Bronchial epithelial cell (primary cell): ENCODE measurements at regions not wholly inside any gene's neighbourhood (a gene's known extent, or its start where the extent isn't known, plus 50 kb on each side); places are given as distances from the start of the nearest gene placed in this dataset.

ENCODE experiments used
- DNase-seq: peaks from one replicate; pipeline ENCODE4 v3.0.0-alpha.2; 2010; ENCODE audit warnings: low read depth
- FAIRE-seq: peaks from 2 replicates; lab custom pipeline; 2011; peaks lifted over from hg19 to GRCh38; lab: Jason Lieb, UNC
- H3K27me3 ChIP-seq: 2 replicates; pipeline ENCODE4 v1.5.1; 2011; ENCODE audit warnings: low read length; ENCODE audit not compliant: control insufficient read depth, insufficient read depth
- H3K36me3 ChIP-seq: 2 replicates; pipeline ENCODE4 v1.5.1; 2011; ENCODE audit warnings: low read length; ENCODE audit not compliant: control insufficient read depth, insufficient read depth
- H3K4me3 ChIP-seq: 2 replicates; pipeline ENCODE4 v1.5.1; 2011; ENCODE audit warnings: mild to moderate bottlenecking, low read depth, low read length, control low read depth
- CTCF ChIP-seq: IDR thresholded peaks from 2 replicates; pipeline ENCODE4 v1.5.1; 2011; ENCODE audit warnings: mild to moderate bottlenecking, moderate library complexity, low read length, control low read depth, inconsistent platforms; ENCODE audit not compliant: insufficient read depth, severe bottlenecking

GRCh38 chr17:77022766-77023165 is 118.0 kb upstream of the SEC14L1 start:
- Histone ChIP-seq H3K36me3 (no peaks in the 10 kb centered on the region), H3K4me3 (no peak overlapping the region), H3K27me3 (peaks cover 1% of the 10 kb centered on the region)
- TF ChIP-seq CTCF, result no peak
- DNase-seq, result no peak
- FAIRE-seq, result no peak

GRCh38 chr17:77025781-77026180 is 115.0 kb upstream of the SEC14L1 start:
- no peaks in the 10 kb centered on the region for H3K36me3 ChIP-seq
- no peak for TF ChIP-seq CTCF
- DNase-seq, result no peak

GRCh38 chr17:77027271-77027889 is 113.4 kb upstream of the SEC14L1 start:
- FAIRE-seq (no peak), DNase-seq (no peak)
- no peaks in the 10 kb centered on the region for H3K36me3 ChIP-seq

More at GRCh38 chr17:77025781-77026180, 115.0 kb upstream of the SEC14L1 start:
- no peak overlapping the region for H3K4me3 ChIP-seq
- no peak for FAIRE-seq
- H3K27me3 ChIP-seq, result peaks cover 1% of the 10 kb centered on the region

GRCh38 chr17:77028900-77029299 is 111.9 kb upstream of the SEC14L1 start:
- no peak for TF ChIP-seq CTCF
- Histone ChIP-seq H3K4me3 (no peak overlapping the region), H3K27me3 (peaks cover 1% of the 10 kb centered on the region), H3K36me3 (no peaks in the 10 kb centered on the region)
- FAIRE-seq, result no peak
- no peak for DNase-seq

More at GRCh38 chr17:77027271-77027889, 113.4 kb upstream of the SEC14L1 start:
- Histone ChIP-seq H3K27me3 (peaks cover 1% of the 10 kb centered on the region), H3K4me3 (no peak overlapping the region)
- no peak for TF ChIP-seq CTCF

GRCh38 chr17:77032929-77033328 is 107.8 kb upstream of the SEC14L1 start:
- TF ChIP-seq CTCF, result no peak
- FAIRE-seq (no peak), DNase-seq (no peak)
- Histone ChIP-seq H3K4me3 (no peak overlapping the region), H3K36me3 (no peaks in the 10 kb centered on the region), H3K27me3 (peaks cover 6% of the 10 kb centered on the region)

GRCh38 chr17:77033892-77034404 is 106.8 kb upstream of the SEC14L1 start:
- no peak for FAIRE-seq
- no peak for TF ChIP-seq CTCF

More at GRCh38 chr17:77033892-77034404, 106.8 kb upstream of the SEC14L1 start:
- no peak overlapping the region for H3K4me3 ChIP-seq
- DNase-seq, result no peak
- H3K36me3 ChIP-seq, result no peaks in the 10 kb centered on the region
- H3K27me3 ChIP-seq, result peaks cover 6% of the 10 kb centered on the region
